Stimulated activated CD8-positive, alpha-beta memory T cell treated with anti-CD3 and anti-CD28 coated beads, Interleukin-7, amount 100 ng/mL, for 48 hours (primary cell): ENCODE measurements at regions not wholly inside any gene's neighbourhood (a gene's known extent, or its start where the extent isn't known, plus 50 kb on each side); places are given as distances from the start of the nearest gene placed in this dataset.
A peak's percentile ranks its signal among the peaks of the same experiment; 100 is the strongest.
"Not testable (repeated sequence)": the region's sequence is repeated elsewhere in the genome, so short reads cannot be mapped to it uniquely, and the experiment has no call there.

Experiments
- DNase-seq, 2 donors: peaks; one replicate each; pipeline ENCODE4 v3.0.0-alpha.2; 2020; ENCODE audit warnings: low read depth in 1 of 2; ENCODE audit errors: extremely low read depth in 1 of 2

DNA sequence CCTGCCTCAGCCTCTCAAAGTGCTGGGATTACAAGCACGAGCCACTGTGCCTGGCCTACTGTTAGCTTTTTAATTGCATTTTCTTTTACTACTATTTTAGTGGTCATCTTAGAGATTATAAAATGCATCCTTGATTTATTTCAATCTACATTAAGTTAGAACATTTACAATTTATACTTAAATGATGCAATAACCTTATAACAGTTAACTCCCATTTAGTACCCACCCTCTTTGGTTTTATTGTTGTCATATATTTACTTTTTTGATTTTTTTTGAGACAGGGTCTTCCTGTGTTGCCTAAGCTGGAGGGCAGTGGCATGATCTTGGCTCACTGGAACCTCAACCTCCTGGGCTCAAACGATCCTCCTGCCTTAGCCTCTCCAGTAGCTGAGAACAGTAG is 77.3 kb downstream of the PPCDC start:
- no peak for DNase-seq

GRCh38 chr15:75104804-75105557 is 81.6 kb downstream of the PPCDC start:
- DNase-seq = peak; percentile 33 to 39

DNA sequence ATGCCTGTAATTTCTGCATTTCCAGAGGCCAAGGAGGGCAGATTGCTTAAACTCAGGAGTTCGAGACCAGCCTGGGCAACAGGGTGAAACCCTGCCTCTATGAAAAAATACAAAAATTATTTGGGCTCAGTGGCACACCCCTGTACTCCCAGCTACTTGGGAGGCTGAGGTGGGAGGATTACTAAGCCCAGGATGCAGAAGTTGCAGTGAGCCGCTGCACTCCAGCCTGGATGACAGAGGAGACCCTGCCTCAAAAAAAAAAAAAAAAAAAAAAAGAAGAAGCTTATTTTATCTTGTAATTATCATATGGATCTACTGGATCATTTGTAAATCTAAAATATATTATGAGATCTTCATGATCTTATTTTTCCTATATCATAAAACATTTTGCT is 84.1 kb downstream of the PPCDC start:
- no peak for DNase-seq

DNA sequence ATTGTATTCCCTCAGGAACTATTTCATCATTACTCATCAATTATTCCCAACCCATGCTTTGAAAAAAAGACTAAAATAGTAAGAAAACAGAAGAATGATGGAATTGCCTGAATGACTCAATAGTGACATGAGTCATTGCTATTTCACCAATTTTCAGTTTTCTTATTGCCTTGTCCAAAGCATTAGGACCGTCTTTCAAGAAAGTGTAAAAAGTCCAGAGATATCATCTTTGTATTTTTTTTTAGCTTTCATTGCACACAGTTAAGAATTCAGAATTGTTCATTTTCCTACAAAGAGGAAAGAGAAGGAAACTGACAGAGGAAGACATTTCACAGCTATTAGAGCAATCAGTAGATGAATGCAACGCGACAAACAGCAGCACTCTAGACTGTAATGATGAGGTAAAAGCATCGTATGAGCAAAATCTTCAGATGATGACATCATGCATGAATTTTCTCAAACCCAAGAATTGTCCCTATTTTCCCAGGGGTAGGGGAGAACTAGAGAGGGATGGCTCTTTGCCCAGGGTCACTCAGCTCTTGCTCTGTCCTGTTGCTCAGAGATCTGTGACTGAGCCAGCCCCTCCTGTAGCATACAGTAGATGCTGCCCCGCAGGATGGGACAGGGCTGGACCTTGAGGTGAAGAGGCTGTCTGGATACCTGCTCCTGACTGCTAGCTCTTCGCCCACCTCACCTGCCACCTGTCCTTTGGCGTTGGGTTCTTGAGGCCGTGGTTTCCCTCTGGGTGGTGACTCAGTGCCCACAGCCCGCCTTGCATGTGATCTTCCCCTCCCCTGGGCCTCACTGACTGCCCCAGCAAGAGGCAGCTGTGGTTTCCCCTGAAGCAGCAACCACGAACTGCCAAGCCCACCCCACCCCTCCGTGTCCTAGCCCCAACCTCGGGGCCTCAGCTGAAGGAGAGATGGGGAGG is 84.8 kb downstream of the PPCDC start:
- DNase-seq = peak; percentile 71 to 80

- no peak for DNase-seq
These were observed 85.8 kb downstream of the PPCDC start for GRCh38 chr15:75109021-75109735.

DNA sequence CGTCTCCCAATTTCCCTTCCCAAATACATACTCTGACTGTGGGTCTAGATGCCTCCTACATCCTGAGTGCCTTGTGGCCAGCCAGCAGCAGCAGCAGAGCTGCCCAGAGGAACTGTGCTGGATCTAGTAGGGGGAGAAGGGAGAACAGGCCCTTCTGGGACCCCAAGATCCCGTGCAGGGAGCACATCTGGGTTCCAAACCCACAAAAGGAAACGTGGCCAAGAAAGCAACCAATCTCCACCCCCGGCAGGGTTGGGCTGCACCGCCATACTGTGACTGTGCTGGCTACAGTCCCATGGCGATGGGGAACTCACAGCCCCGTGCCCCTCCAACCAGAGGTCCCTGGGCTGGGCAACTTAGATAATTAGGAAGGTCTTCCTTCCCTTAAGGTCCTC is 86.3 kb downstream of the PPCDC start:
- no peak for DNase-seq

DNA sequence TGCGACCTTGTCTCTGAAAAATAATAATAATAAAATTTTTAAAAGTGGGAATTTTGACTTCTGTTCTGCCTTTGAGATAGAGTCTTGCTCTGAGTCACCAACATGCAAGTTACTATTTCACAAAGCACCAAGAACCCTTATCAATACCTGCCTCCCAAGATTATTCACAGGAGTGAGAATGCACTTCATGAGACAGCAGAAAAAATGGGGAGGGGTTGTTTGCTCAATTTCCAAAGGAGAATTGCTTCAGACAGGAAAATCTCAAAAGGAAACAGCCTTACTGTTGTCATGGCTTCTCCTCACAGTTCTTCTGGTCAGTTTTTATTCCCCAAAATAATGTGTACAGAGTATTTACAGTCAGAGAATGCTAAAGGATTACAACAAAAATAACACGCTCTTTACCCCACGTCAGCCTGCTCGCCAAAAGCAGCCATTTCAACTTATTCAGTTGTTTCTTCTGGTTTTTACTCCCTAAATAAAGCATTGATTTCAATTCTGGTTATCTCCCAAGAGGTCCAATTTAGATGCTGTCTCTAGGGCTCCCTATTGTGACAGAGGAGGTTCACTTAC is 89.0 kb downstream of the PPCDC start:
- DNase-seq = no peak

- no peak for DNase-seq
These were observed 88.7 kb upstream of the C15orf39 start for GRCh38 chr15:75112848-75113492.

DNA sequence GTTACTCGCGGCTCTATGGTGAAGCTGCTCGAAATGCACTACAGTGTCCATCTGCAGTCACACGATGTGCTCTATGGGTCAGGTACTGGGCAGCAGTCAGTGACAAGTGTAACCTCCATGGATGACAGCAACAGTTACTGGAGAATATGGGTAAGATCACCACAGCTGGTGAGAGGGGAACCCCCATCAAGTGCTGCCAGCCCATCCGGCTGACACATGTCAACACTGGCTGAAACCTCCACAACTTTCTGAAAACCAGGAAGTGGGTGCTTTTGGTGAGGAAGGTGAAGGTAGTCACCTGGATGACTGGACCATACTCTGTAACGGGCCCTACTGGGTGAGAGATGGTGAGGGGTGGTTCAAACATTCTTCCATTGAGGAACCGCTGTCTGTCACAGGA is 87.4 kb upstream of the C15orf39 start:
- DNase-seq = no peak

DNA sequence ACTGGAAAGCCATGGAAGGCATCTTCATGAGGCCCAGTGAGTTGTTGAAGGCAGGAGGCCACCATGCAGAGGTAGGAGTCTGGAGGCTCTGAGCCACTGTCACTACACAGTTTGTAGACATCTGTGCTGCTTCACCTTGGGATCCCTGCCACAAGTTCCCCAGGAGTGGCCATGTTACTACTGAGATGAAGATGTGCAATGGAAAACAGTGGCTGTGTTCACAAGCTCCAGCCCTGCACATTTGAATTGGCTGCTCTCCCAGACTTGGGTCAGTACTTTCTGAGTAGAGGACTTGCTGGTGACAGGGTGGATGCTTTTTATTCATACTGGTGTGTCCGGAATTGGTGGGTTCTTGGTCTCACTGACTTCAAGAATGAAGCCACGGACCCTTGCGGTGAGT is 86.9 kb upstream of the C15orf39 start:
- DNase-seq = no peak

DNA sequence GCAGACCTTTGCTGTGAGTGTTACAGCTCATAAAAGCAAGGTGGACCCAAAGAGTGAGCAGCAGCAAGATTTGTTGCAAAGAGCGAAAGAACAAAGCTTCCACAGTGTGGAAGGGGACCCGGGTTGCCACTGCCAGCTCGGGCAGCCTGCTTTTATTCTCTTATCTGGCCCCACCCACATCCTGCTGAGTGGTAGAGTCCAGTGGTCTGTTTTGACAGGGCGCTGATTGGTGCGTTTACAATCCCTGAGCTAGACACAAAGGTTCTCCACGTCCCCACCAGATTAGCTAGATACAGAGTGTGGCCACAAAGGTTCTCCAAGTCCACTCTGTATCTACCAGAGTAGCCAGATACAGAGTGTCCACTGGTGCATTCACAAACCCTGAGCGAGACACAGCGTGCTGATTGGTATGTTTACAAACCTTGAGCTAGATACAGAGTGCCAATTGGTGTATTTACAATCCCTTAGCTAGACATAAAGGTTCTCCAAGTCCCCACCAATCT is 86.2 kb upstream of the C15orf39 start:
- DNase-seq = not testable (repeated sequence)

GRCh38 chr15:75116143-75116542 is 85.5 kb upstream of the C15orf39 start:
- DNase-seq = not testable (repeated sequence)

- DNase-seq = no peak
These were observed 83.7 kb upstream of the C15orf39 start for GRCh38 chr15:75117993-75118392.

DNA sequence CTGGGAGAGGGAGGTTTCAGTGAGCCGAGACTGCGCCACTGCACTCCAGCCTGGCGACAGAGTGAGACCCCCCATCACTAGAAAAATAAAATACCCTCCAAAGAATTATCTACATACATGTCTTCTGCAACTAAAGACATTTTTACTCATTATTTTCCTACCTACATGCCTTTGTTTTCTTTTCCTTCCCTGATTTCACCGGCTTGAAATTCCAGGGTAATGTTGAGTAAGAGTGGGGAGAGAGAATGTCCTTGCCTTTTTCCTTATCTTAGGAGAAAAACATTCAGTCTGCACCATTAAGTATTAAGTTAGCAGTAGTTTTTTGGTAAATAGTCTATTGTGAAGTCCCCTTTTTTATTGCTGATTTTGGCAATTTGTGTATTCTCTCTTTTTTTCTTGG is 82.4 kb upstream of the C15orf39 start:
- not testable (repeated sequence) for DNase-seq

DNA sequence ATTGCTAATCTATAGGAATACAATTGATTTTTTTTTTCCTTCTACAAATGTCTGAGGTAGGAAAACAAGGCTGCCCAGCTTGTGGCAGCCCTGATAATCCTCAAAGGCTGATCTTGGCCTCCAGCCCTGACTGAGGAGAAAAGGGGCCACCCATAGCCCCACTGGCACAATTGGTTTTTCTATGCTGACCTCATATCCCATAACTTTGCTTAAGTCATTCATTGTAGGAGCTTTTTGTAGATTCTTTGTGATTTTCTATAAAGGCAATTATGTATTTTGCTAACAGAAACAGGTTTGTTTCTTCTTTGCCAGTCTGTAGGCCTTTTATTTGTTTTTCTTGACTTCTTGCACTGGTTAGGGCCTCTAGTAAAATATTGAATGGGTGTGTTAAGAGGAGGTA is 80.2 kb upstream of the C15orf39 start:
- no peak for DNase-seq

DNA sequence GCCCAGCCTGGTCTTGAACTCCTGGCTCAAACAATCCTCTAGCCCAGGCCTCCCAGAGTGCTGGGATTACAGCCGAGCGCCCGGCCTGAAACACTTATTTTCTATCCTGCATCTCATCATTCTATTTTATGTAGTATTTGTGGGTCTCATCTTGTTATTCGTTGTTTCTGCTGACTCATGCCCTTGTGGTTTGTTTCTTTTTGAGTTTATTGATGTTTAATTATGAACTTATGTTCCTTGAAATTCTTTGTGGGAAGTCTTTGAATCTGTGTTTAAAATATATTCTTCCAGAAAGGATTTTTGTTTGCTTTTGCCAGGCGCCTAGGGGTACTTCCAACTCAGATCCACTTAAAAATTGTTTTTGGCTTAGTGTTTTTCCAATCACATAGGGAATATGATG is 78.3 kb upstream of the C15orf39 start:
- DNase-seq = no peak

- not testable (repeated sequence) for DNase-seq
These were observed 77.4 kb upstream of the C15orf39 start for GRCh38 chr15:75124278-75124677.

- no peak for DNase-seq
These were observed 75.7 kb upstream of the C15orf39 start for GRCh38 chr15:75125935-75126334.

GRCh38 chr15:75126864-75127580 is 74.7 kb upstream of the C15orf39 start:
- DNase-seq = no peak

- no peak for DNase-seq
These were observed 71.9 kb upstream of the C15orf39 start for GRCh38 chr15:75129788-75130187.
